Colonic mucosa (tissue), 4 donors: ENCODE measurements at regions not wholly inside any gene's neighbourhood (a gene's known extent, or its start where the extent isn't known, plus 50 kb on each side); places are given as distances from the start of the nearest gene placed in this dataset.

ENCODE experiments used
- DNase-seq: peaks from one replicate; pipeline ENCODE4 v3.0.0-alpha.2; 2020
- H3K27ac ChIP-seq: fragments of 200-600 bp; one replicate; pipeline ENCODE4 v1.8.0; 2021
- H3K27me3 ChIP-seq: fragments of 200-600 bp; one replicate; pipeline ENCODE4 v1.8.0; 2021
- H3K36me3 ChIP-seq: fragments of 200-600 bp; one replicate; pipeline ENCODE4 v1.8.0; 2021
- H3K4me1 ChIP-seq: fragments of 200-600 bp; one replicate; pipeline ENCODE4 v1.8.0; 2021; ENCODE audit warnings: mild to moderate bottlenecking
- H3K4me3 ChIP-seq: fragments of 200-600 bp; one replicate; pipeline ENCODE4 v1.8.0; 2021
- H3K9ac ChIP-seq, 2 donors: one replicate each; pipeline ENCODE4 v1.7.0; 2013; ENCODE audit warnings: control low read depth in 2 of 2, low read depth in 2 of 2, low read length in 2 of 2
- H3K9me3 ChIP-seq: fragments of 200-600 bp; one replicate; pipeline ENCODE4 v1.8.0; 2021
- intact Hi-C: fragments of 100-400 bp; cut with DNase I; formaldehyde crosslinking; loops from one replicate; pipeline ENCODE4 v1.14.1; 2022
- TF ChIP-seq, protein P1 (sequence below): fragments of 200-600 bp; IDR thresholded peaks from one replicate; pipeline ENCODE4 v1.8.0; 2022; ENCODE audit warnings: antibody characterized with exemption, mild to moderate bottlenecking
- donor health status: healthy.
- donor health status: DM: no; HTN: no; CAD: no.
- donor health status: DM: no; HTN: no; CAD: no.

DNA sequence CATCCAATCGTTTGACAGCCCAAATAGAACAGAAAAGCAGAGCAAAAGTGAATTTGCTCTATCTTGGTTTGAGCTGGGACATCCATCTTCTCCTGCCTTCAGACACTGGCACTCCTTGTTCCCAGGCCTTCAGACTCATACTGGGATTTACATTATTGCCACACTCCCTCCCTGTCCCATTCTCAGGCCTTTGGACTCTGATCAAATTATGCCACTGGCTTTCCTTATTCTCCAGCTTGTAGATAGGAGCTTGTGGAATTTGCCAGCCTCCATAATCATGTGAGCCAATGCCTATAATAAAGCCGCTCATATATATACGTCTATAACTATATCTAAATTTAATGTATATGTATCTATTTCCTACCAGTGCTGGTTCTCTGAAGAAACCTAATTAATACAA lies 568.3 kb upstream of the KIRREL3 start:
- Histone ChIP-seq H3K9me3 (no peaks in the 10 kb centered on the region), H3K27me3 (no peaks in the 10 kb centered on the region), H3K4me3 (no peak overlapping the region), H3K36me3 (no peaks in the 10 kb centered on the region), H3K9ac (no peak overlapping the region), H3K27ac (no peak overlapping the region), H3K4me1 (no peaks in the 10 kb centered on the region)
- TF ChIP-seq, protein P1, sequence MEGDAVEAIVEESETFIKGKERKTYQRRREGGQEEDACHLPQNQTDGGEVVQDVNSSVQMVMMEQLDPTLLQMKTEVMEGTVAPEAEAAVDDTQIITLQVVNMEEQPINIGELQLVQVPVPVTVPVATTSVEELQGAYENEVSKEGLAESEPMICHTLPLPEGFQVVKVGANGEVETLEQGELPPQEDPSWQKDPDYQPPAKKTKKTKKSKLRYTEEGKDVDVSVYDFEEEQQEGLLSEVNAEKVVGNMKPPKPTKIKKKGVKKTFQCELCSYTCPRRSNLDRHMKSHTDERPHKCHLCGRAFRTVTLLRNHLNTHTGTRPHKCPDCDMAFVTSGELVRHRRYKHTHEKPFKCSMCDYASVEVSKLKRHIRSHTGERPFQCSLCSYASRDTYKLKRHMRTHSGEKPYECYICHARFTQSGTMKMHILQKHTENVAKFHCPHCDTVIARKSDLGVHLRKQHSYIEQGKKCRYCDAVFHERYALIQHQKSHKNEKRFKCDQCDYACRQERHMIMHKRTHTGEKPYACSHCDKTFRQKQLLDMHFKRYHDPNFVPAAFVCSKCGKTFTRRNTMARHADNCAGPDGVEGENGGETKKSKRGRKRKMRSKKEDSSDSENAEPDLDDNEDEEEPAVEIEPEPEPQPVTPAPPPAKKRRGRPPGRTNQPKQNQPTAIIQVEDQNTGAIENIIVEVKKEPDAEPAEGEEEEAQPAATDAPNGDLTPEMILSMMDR: no peak
- DNase-seq: no peak
- intact Hi-C loops: no loop called here

DNA sequence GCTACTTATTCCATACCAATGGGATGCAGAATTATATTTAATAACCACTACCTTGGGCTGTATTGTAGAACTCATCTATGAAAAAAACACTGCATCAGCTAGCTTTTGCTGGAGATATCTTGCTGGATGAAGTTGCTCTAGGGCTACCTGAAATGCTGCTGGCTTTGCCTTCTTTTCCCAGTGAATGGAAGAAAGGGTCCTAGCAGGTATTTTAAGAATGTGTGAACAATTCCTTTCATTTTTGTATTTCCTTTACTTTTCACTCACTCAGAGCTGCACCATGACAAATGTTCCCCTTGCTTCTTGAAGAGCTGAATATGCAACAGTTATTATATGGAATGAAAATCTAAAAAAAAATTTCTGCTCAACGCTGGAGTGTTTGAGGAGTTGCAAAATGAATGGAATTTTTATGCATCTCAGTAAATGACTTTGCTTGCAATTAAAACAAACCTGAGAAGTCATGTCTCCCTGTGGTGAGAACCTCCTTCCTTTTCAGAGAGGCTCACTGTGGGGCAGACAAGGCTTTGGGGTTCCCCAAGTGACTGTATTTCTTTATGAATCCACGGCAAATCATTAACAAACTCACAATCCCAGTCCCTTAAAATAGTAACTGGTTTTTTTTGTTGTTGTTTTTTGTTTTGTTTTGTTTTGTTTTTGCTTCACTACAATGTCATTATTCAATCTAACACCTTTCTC lies 566.8 kb upstream of the KIRREL3 start:
- DNase-seq: no peak
- TF ChIP-seq, protein P1: no peak
- no peaks in the 10 kb centered on the region for H3K27me3 ChIP-seq
- H3K9ac ChIP-seq: no peak overlapping the region
- no peaks in the 10 kb centered on the region for H3K36me3 ChIP-seq
- no peaks in the 10 kb centered on the region for H3K9me3 ChIP-seq
- intact Hi-C loops: no loop called here
- H3K27ac ChIP-seq: no peak overlapping the region
- no peak overlapping the region for H3K4me3 ChIP-seq
- H3K4me1 ChIP-seq: no peaks in the 10 kb centered on the region

DNA sequence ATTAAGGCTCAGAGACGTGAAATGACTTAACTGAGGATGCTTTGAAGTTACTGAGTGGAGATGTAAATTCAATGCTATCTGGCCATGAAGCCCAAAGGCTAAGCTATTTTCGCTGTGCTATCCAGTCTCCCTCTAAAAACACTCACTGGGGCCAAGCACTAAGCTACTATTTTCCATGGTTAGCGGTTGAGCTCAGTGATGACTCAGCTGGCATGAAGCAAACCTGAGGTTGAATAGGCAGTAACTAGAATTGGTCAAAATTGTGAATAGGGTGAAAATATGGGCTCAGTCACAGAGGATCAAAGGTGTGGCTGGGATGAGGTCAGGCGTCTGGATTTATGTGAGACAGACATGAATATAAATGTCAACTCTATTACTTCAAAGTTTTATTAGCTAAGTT lies 564.2 kb upstream of the KIRREL3 start:
- Histone ChIP-seq H3K36me3 (no peaks in the 10 kb centered on the region), H3K4me1 (no peaks in the 10 kb centered on the region), H3K27me3 (no peaks in the 10 kb centered on the region), H3K9me3 (no peaks in the 10 kb centered on the region), H3K27ac (no peak overlapping the region), H3K4me3 (no peak overlapping the region), H3K9ac (no peak overlapping the region)
- TF ChIP-seq, protein P1: no peak
- DNase-seq: no peak
- intact Hi-C loops: no loop called here

DNA sequence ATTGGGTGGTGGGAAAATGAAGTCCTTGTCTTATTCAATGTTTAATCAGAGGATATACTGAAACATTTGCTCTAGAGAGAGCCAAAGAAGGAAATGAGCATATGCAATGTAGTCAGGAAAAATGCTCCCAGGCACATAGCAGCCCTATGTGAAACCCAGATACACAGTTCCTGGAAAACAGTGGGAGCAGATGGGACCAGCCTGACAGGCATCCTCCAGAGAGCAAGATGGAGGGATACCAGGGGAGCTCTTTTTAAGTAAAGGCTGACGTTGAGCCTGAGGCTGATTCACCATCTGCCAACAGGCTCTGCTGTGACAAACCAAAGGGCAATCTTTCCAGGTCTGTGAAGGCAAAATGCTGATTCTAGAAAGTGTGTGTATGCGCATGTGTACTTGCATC lies 559.4 kb upstream of the KIRREL3 start:
- Histone ChIP-seq H3K36me3 (no peaks in the 10 kb centered on the region), H3K27ac (no peak overlapping the region), H3K4me1 (no peaks in the 10 kb centered on the region), H3K9ac (no peak overlapping the region), H3K27me3 (no peaks in the 10 kb centered on the region), H3K9me3 (no peaks in the 10 kb centered on the region), H3K4me3 (no peak overlapping the region)
- TF ChIP-seq, protein P1: no peak
- intact Hi-C loops: no loop called here
- no peak for DNase-seq

DNA sequence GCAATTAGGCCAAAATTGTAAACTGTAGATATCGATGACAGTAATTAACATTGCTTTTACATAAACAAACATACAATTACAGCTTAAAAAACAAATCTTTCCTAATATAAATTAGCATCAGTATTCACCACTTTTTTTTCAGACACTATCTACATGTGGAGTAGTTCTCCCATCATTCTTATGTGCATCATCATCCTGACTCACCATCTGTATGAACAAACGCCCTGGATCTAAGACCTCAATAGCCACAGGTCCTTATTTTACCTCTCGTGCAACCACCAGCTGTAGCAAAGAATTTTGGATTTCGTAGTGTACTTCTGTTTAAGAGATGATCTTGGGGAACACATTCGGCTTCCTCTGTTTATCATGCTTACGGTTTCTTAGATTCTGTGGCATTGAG lies 551.9 kb upstream of the KIRREL3 start:
- Histone ChIP-seq H3K9ac (no peak overlapping the region), H3K4me1 (no peaks in the 10 kb centered on the region), H3K36me3 (no peaks in the 10 kb centered on the region), H3K27ac (no peak overlapping the region), H3K4me3 (no peak overlapping the region), H3K9me3 (no peaks in the 10 kb centered on the region), H3K27me3 (no peaks in the 10 kb centered on the region)
- TF ChIP-seq, protein P1: no peak
- intact Hi-C loops: no loop called here
- DNase-seq: no peak
